ENCODE measurements at regions not wholly inside any gene's neighbourhood (a gene's known extent, or its start where the extent isn't known, plus 50 kb on each side); places are given as distances from the start of the nearest gene placed in this dataset.

GRCh38 chr14:71202881-71203280, 295.6 kb downstream of the PCNX1 start:
- TF ChIP-seq CTCF (IDR thresholded peaks at IDR 0.05; ENCODE audit: low read depth, low read length, missing control alignments): no peak
- H3K4me3 ChIP-seq (replicated peaks; ENCODE audit: low read depth, low read length): no peak overlapping the region
- no peak for DNase-seq (ENCODE audit: extremely low read depth, low read depth)

GRCh38 chr14:71203306-71203705, 296.0 kb downstream of the PCNX1 start:
- H3K4me3 ChIP-seq (replicated peaks; ENCODE audit: low read depth, low read length): no peak overlapping the region
- no peak for DNase-seq (ENCODE audit: extremely low read depth, low read depth)
- no peak for TF ChIP-seq CTCF (IDR thresholded peaks at IDR 0.05; ENCODE audit: low read depth, low read length, missing control alignments)

- H3K4me3 ChIP-seq (replicated peaks; ENCODE audit: low read depth, low read length): no peak overlapping the region
- no peak for TF ChIP-seq CTCF (IDR thresholded peaks at IDR 0.05; ENCODE audit: low read depth, low read length, missing control alignments)
- DNase-seq (ENCODE audit: extremely low read depth, low read depth): no peak
Measured at GRCh38 chr14:71204231-71204630, 297.0 kb downstream of the PCNX1 start.

- no peak overlapping the region for H3K4me3 ChIP-seq (replicated peaks; ENCODE audit: low read depth, low read length)
- no peak for DNase-seq (ENCODE audit: extremely low read depth, low read depth)
- TF ChIP-seq CTCF (IDR thresholded peaks at IDR 0.05; ENCODE audit: low read depth, low read length, missing control alignments): no peak
Measured at GRCh38 chr14:71204768-71205167, 297.5 kb downstream of the PCNX1 start.

GRCh38 chr14:71206123-71206522, 298.9 kb downstream of the PCNX1 start:
- H3K4me3 ChIP-seq (replicated peaks; ENCODE audit: low read depth, low read length): no peak overlapping the region

GRCh38 chr14:71206766-71207371, 299.6 kb downstream of the PCNX1 start:
- DNase-seq (ENCODE audit: extremely low read depth, low read depth): peak; percentile 83
- H3K4me3 ChIP-seq (replicated peaks; ENCODE audit: low read depth, low read length): no peak overlapping the region
- TF ChIP-seq CTCF (IDR thresholded peaks at IDR 0.05; ENCODE audit: low read depth, low read length, missing control alignments): no peak

More at GRCh38 chr14:71206123-71206522, 298.9 kb downstream of the PCNX1 start:
- no peak for TF ChIP-seq CTCF (IDR thresholded peaks at IDR 0.05; ENCODE audit: low read depth, low read length, missing control alignments)
- DNase-seq (ENCODE audit: extremely low read depth, low read depth): no peak

All from HFF-Myc (cell line).